A549 (cell line): ENCODE measurements at regions not wholly inside any gene's neighbourhood (a gene's known extent, or its start where the extent isn't known, plus 50 kb on each side); places are given as distances from the start of the nearest gene placed in this dataset.

Source experiments
- ATAC-seq, 2 experiments: fragments of 200-7000 bp in 1 of 2; fragments of >200 bp in 1 of 2; cut with Nextera tagmentation in 1 of 2; cut with Tn5 transposase in 1 of 2; 3 replicates each; pipeline versions ENCODE4 v1.8.0 to v1.9.1; 2018 to 2020; ENCODE audit warnings: mild to moderate bottlenecking in 1 of 2, moderate library complexity in 1 of 2
- CTCF ChIA-PET: fragments of 300-600 bp; sonication (Branson Sonifier 250); formaldehyde crosslinking; extraction: SDS; loops from one replicate; lab custom pipeline; 2021; ENCODE audit warnings: antibody characterized with exemption, inconsistent platforms; lab: Yijun Ruan, JAX
- POLR2A ChIA-PET: fragments of 350-600 bp; formaldehyde crosslinking; extraction: SDS; loops from one replicate; lab custom pipeline; 2021; ENCODE audit warnings: antibody characterized with exemption, inconsistent platforms; lab: Yijun Ruan, JAX
- DNase-seq, 2 experiments: peaks; one replicate each; pipeline versions ENCODE4 v3.0.0 to v3.0.0-alpha.2; 2011 to 2016; ENCODE audit warnings: low read depth in 1 of 2, low spot score in 1 of 2
- FAIRE-seq: peaks from 2 replicates; lab custom pipeline; 2011; peaks lifted over from hg19 to GRCh38; lab: Jason Lieb, UNC
- H3K27ac ChIP-seq, 2 experiments: fragments of >200 bp; sonication (Bioruptor Twin); formaldehyde crosslinking; 3 replicates each; pipeline ENCODE4 v1.5.1; 2016 to 2017
- H3K4me1 ChIP-seq: fragments of >200 bp; sonication (Bioruptor Twin); formaldehyde crosslinking; 3 replicates; pipeline ENCODE4 v1.6.1; 2016
- H3K4me2 ChIP-seq: fragments of >200 bp; sonication (Bioruptor Twin); formaldehyde crosslinking; 3 replicates; pipeline ENCODE4 v1.6.1; 2016
- H3K4me3 ChIP-seq: fragments of >200 bp; sonication (Bioruptor Twin); formaldehyde crosslinking; 3 replicates; pipeline ENCODE4 v1.5.1; 2016
- H3K9me3 ChIP-seq: fragments of >200 bp; sonication (Bioruptor Twin); formaldehyde crosslinking; 3 replicates; pipeline ENCODE4 v1.6.1; 2016
- BHLHE40 ChIP-seq: IDR thresholded peaks from 2 replicates; pipeline ENCODE4 v1.6.1; 2012; ENCODE audit warnings: low read depth, low read length, inconsistent platforms
- CEBPB ChIP-seq, 2 experiments: fragments of >200 bp in 1 of 2; sonication (Bioruptor Twin) in 1 of 2; formaldehyde crosslinking in 1 of 2; IDR thresholded peaks; 2 replicates each; pipeline ENCODE4 v1.6.1; 2012 to 2016
- CHD4 ChIP-seq: fragments of 200-600 bp; sonication (generic); IDR thresholded peaks from 2 replicates; pipeline ENCODE4 v1.6.1; 2016; ENCODE audit warnings: antibody characterized with exemption, mild to moderate bottlenecking, borderline replicate concordance
- EHF ChIP-seq: fragments of 250-450 bp; sonication (Bioruptor Pico); IDR thresholded peaks from 2 replicates; pipeline ENCODE4 v1.5.0; 2020; ENCODE audit warnings: mild to moderate bottlenecking
- EP300 ChIP-seq, 2 experiments: fragments of >200 bp; sonication (Bioruptor Twin); formaldehyde crosslinking; IDR thresholded peaks; 2 replicates in 1 of 2; 3 replicates in 1 of 2; pipeline ENCODE4 v1.6.1; 2016 to 2017
- FOSB ChIP-seq: fragments of 250-450 bp; sonication (Bioruptor Pico); IDR thresholded peaks from 2 replicates; pipeline ENCODE4 v1.5.0; 2020; ENCODE audit warnings: mild to moderate bottlenecking, moderate library complexity
- GATA3 ChIP-seq: IDR thresholded peaks from 2 replicates; pipeline ENCODE4 v1.6.1; 2012; ENCODE audit warnings: borderline replicate concordance
- HDAC2 ChIP-seq: fragments of 200-600 bp; sonication (generic); IDR thresholded peaks from 2 replicates; pipeline ENCODE4 v1.6.1; 2016
- HEYL ChIP-seq: fragments of 250-450 bp; sonication (Bioruptor Pico); IDR thresholded peaks from 2 replicates; pipeline ENCODE4 v1.8.0; 2021; ENCODE audit warnings: mild to moderate bottlenecking, moderate library complexity
- HOXA7 ChIP-seq: fragments of 250-450 bp; sonication (Bioruptor Pico); IDR thresholded peaks from 2 replicates; pipeline ENCODE4 v1.5.0; 2020; ENCODE audit warnings: mild to moderate bottlenecking, moderate library complexity
- HOXB5 ChIP-seq: fragments of 250-450 bp; sonication (Bioruptor Pico); IDR thresholded peaks from 2 replicates; pipeline ENCODE4 v1.5.0; 2020; ENCODE audit warnings: mild to moderate bottlenecking, moderate library complexity
- JUN ChIP-seq, 2 experiments: fragments of >200 bp; sonication (Bioruptor Twin); formaldehyde crosslinking; IDR thresholded peaks; 2 replicates in 1 of 2; 3 replicates in 1 of 2; pipeline ENCODE4 v1.6.1; 2016 to 2017
- KDM5A ChIP-seq: fragments of 200-600 bp; sonication (generic); IDR thresholded peaks from 2 replicates; pipeline ENCODE4 v1.6.1; 2016; ENCODE audit warnings: antibody characterized with exemption, mild to moderate bottlenecking
- MYC ChIP-seq: IDR thresholded peaks from 2 replicates; pipeline ENCODE4 v1.6.1; 2012; ENCODE audit warnings: mild to moderate bottlenecking, inconsistent platforms, low read length, improper control_type of control experiment, borderline replicate concordance
- NR3C1 ChIP-seq: fragments of >200 bp; sonication (Bioruptor Twin); formaldehyde crosslinking; IDR thresholded peaks from 3 replicates; pipeline ENCODE4 v1.6.1; 2017
- POLR2AphosphoS2 ChIP-seq: conservative IDR thresholded peaks from 2 replicates; pipeline ENCODE4 v1.6.1; 2012; ENCODE audit warnings: low read length, improper control_type of control experiment, inconsistent platforms
- SMC3 ChIP-seq: fragments of >200 bp; sonication (Bioruptor Twin); formaldehyde crosslinking; IDR thresholded peaks from 3 replicates; pipeline ENCODE4 v1.6.1; 2018; ENCODE audit warnings: inconsistent platforms
- TFCP2L1 ChIP-seq: fragments of 250-450 bp; sonication (Bioruptor Pico); IDR thresholded peaks from 2 replicates; pipeline ENCODE4 v1.5.0; 2021; ENCODE audit warnings: mild to moderate bottlenecking
- ZFP36 ChIP-seq: fragments of 450-650 bp; IDR thresholded peaks from 2 replicates; pipeline ENCODE4 v1.6.1; 2014; ENCODE audit warnings: borderline replicate concordance; ENCODE audit not compliant: partially characterized antibody
- ZNF302 ChIP-seq: fragments of 250-450 bp; sonication (Bioruptor Pico); IDR thresholded peaks from 2 replicates; pipeline ENCODE4 v1.9.0; 2021; ENCODE audit warnings: inconsistent platforms, mild to moderate bottlenecking, moderate library complexity
- WGBS: methylation state at CpG from one replicate; pipeline ENCODE4 v1.1.6; 2017; ENCODE audit errors: missing lambda C conversion rate; 5-methylcytosine and 5-hydroxymethylcytosine counted together
- TF ChIP-seq, protein P1 (sequence below): fragments of 250-450 bp; sonication (Bioruptor Pico); IDR thresholded peaks from 2 replicates; pipeline ENCODE4 v1.5.0; 2021; ENCODE audit warnings: mild to moderate bottlenecking, moderate library complexity, borderline replicate concordance
- TF ChIP-seq, protein P2 (sequence below): fragments of 150-350 bp; IDR thresholded peaks from 2 replicates; pipeline ENCODE4 v1.6.1; 2014; ENCODE audit warnings: low read depth, mild to moderate bottlenecking, low read length
- TF ChIP-seq, protein P3 (sequence below): fragments of 200-600 bp; sonication (generic); IDR thresholded peaks from 2 replicates; pipeline ENCODE4 v1.6.1; 2016; ENCODE audit warnings: antibody characterized with exemption, mild to moderate bottlenecking, moderate library complexity

DNA sequence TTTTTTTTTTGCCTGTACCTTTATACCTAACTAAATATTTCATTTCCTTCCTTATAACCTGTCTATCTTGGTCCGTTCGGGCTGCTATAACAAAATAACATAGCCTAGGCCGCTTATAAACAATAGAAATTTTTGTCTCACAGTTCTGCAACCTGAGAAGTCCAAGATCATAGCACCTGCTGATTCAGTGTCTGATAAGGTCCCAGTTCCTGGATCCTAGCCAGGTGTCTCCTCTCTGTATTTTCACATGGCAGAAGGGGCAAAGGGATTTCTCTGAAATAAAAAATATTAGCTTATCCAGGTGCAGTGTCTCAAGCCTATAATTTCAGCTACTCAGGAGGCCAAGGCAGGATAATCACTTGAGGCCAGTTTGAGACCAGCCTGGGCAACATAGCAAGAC lies 1046.6 kb upstream of the USP15 start:
- 5% methylated on average over 3 of the region's 3 CpGs for WGBS
- FAIRE-seq: no peak
- no peak for DNase-seq
- no peak for ATAC-seq
- TF ChIP-seq HOXA7 (CRISPR knock-in tag) (no peak), SMC3 (no peak), TFCP2L1 (CRISPR knock-in tag) (no peak), BHLHE40 (no peak), HDAC2 (no peak), CHD4 (no peak), HOXB5 (no peak)
- TF ChIP-seq, protein P1, sequence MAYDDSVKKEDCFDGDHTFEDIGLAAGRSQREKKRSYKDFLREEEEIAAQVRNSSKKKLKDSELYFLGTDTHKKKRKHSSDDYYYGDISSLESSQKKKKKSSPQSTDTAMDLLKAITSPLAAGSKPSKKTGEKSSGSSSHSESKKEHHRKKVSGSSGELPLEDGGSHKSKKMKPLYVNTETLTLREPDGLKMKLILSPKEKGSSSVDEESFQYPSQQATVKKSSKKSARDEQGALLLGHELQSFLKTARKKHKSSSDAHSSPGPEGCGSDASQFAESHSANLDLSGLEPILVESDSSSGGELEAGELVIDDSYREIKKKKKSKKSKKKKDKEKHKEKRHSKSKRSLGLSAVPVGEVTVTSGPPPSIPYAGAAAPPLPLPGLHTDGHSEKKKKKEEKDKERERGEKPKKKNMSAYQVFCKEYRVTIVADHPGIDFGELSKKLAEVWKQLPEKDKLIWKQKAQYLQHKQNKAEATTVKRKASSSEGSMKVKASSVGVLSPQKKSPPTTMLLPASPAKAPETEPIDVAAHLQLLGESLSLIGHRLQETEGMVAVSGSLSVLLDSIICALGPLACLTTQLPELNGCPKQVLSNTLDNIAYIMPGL (CRISPR knock-in tag): no peak
- H3K4me3 ChIP-seq: no peak overlapping the region
- no peak overlapping the region for H3K27ac ChIP-seq
- H3K4me2 ChIP-seq: no peak overlapping the region
- no peaks in the 10 kb centered on the region for H3K9me3 ChIP-seq
- no peaks in the 10 kb centered on the region for H3K4me1 ChIP-seq
- ChIA-PET POLR2A (no interaction called here), CTCF (no interaction called here)

DNA sequence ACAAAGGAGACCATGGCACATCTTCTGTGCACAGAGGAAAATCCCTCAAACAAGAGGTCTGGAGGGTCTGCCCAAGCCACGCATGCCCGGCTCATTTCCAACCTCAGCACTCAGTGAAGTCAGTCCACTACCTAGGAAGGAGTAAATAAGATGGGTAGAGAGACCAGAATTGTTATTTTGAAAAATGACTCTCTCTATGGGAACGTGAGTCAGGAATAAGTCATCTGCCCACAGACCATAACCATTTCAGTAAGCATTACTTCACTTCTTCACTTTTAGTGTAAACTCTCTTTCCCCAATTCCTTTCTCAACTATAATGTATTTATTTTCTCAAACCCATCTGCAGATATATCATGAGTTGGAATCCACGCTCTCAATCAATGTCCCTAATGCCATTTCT lies 1039.9 kb upstream of the USP15 start:
- no peak for DNase-seq
- POLR2A ChIA-PET: no interaction called here
- TF ChIP-seq HEYL (no peak), CHD4 (no peak), HDAC2 (no peak), CEBPB (IDR thresholded peaks at IDR 0.05) (no peak), EHF (no peak), ZNF302 (no peak), JUN (IDR thresholded peaks at IDR 0.05) (no peak), NR3C1 (no peak), GATA3 (no peak), MYC (no peak), ZFP36 (no peak), POLR2AphosphoS2 (no peak), KDM5A (no peak), BHLHE40 (no peak), SMC3 (no peak), FOSB (CRISPR knock-in tag) (no peak), EP300 (IDR thresholded peaks at IDR 0.05) (no peak)
- TF ChIP-seq, protein P2, sequence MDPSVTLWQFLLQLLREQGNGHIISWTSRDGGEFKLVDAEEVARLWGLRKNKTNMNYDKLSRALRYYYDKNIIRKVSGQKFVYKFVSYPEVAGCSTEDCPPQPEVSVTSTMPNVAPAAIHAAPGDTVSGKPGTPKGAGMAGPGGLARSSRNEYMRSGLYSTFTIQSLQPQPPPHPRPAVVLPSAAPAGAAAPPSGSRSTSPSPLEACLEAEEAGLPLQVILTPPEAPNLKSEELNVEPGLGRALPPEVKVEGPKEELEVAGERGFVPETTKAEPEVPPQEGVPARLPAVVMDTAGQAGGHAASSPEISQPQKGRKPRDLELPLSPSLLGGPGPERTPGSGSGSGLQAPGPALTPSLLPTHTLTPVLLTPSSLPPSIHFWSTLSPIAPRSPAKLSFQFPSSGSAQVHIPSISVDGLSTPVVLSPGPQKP: no peak
- TF ChIP-seq, protein P3, sequence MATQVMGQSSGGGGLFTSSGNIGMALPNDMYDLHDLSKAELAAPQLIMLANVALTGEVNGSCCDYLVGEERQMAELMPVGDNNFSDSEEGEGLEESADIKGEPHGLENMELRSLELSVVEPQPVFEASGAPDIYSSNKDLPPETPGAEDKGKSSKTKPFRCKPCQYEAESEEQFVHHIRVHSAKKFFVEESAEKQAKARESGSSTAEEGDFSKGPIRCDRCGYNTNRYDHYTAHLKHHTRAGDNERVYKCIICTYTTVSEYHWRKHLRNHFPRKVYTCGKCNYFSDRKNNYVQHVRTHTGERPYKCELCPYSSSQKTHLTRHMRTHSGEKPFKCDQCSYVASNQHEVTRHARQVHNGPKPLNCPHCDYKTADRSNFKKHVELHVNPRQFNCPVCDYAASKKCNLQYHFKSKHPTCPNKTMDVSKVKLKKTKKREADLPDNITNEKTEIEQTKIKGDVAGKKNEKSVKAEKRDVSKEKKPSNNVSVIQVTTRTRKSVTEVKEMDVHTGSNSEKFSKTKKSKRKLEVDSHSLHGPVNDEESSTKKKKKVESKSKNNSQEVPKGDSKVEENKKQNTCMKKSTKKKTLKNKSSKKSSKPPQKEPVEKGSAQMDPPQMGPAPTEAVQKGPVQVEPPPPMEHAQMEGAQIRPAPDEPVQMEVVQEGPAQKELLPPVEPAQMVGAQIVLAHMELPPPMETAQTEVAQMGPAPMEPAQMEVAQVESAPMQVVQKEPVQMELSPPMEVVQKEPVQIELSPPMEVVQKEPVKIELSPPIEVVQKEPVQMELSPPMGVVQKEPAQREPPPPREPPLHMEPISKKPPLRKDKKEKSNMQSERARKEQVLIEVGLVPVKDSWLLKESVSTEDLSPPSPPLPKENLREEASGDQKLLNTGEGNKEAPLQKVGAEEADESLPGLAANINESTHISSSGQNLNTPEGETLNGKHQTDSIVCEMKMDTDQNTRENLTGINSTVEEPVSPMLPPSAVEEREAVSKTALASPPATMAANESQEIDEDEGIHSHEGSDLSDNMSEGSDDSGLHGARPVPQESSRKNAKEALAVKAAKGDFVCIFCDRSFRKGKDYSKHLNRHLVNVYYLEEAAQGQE: no peak
- TF ChIP-seq, all 56 proteins: peak for 0
- H3K4me3 ChIP-seq: no peak overlapping the region
- FAIRE-seq: no peak
- CTCF ChIA-PET: no interaction called here
- H3K9me3 ChIP-seq: no peaks in the 10 kb centered on the region
- WGBS: 5% methylated on average over 4 of the region's 4 CpGs
- no peaks in the 10 kb centered on the region for H3K4me1 ChIP-seq
- no peak overlapping the region for H3K27ac ChIP-seq
- no peak overlapping the region for H3K4me2 ChIP-seq
- no peak for ATAC-seq
